GM21825 (cell line): ENCODE measurements at regions not wholly inside any gene's neighbourhood (a gene's known extent, or its start where the extent isn't known, plus 50 kb on each side); places are given as distances from the start of the nearest gene placed in this dataset.
"Not testable (repeated sequence)": the region's sequence is repeated elsewhere in the genome, so short reads cannot be mapped to it uniquely, and the experiment has no call there.

Experiments
- ATAC-seq: cut with Tn5 transposase; IDR thresholded peaks from one replicate; pipeline ENCODE4 v1.9.1; 2021; ENCODE audit warnings: mild to moderate bottlenecking, moderate library complexity; ENCODE audit not compliant: unreplicated experiment

- ATAC-seq: no peak
Observed at GRCh38 chr11:96681019-96681716, 291.4 kb downstream of the JRKL start.

- ATAC-seq: no peak
Observed at GRCh38 chr11:96694338-96694737, 304.5 kb downstream of the JRKL start.

GRCh38 chr11:96696731-96697130, 306.9 kb downstream of the JRKL start:
- no peak for ATAC-seq

GRCh38 chr11:96697466-96697865, 307.7 kb downstream of the JRKL start:
- no peak for ATAC-seq

- ATAC-seq: no peak
Observed at GRCh38 chr11:96704847-96705246, 315.0 kb downstream of the JRKL start.

- ATAC-seq: no peak
Observed at GRCh38 chr11:96706761-96707160, 316.9 kb downstream of the JRKL start.

GRCh38 chr11:96707273-96707672, 317.5 kb downstream of the JRKL start:
- ATAC-seq: no peak

- no peak for ATAC-seq
Observed at GRCh38 chr11:96708219-96708878, 318.5 kb downstream of the JRKL start.

- ATAC-seq: no peak
Observed at GRCh38 chr11:96713301-96713700, 323.5 kb downstream of the JRKL start.

GRCh38 chr11:96714689-96715088, 324.9 kb downstream of the JRKL start:
- ATAC-seq: no peak

GRCh38 chr11:96715208-96715607, 325.4 kb downstream of the JRKL start:
- no peak for ATAC-seq

- no peak for ATAC-seq
Observed at GRCh38 chr11:96736601-96737000, 346.8 kb downstream of the JRKL start.

- no peak for ATAC-seq
Observed at GRCh38 chr11:96738311-96738710, 348.5 kb downstream of the JRKL start.

GRCh38 chr11:96741068-96741467, 351.3 kb downstream of the JRKL start:
- ATAC-seq: no peak

GRCh38 chr11:96744697-96745096, 354.9 kb downstream of the JRKL start:
- ATAC-seq: no peak

- ATAC-seq: no peak
Observed at GRCh38 chr11:96748639-96749370, 359.0 kb downstream of the JRKL start.

GRCh38 chr11:96751807-96752206, 362.0 kb downstream of the JRKL start:
- not testable (repeated sequence) for ATAC-seq

- no peak for ATAC-seq
Observed at GRCh38 chr11:96752221-96752620, 362.4 kb downstream of the JRKL start.

- ATAC-seq: no peak
Observed at GRCh38 chr11:96753997-96754396, 364.2 kb downstream of the JRKL start.

GRCh38 chr11:96755209-96755608, 365.4 kb downstream of the JRKL start:
- no peak for ATAC-seq

- no peak for ATAC-seq
Observed at GRCh38 chr11:96755752-96756151, 365.9 kb downstream of the JRKL start.

- no peak for ATAC-seq
Observed at GRCh38 chr11:96758957-96759356, 369.1 kb downstream of the JRKL start.
